CD4-positive, alpha-beta T cell treated with Interferon alpha-2 for 1 hour (primary cell): ENCODE measurements at regions not wholly inside any gene's neighbourhood (a gene's known extent, or its start where the extent isn't known, plus 50 kb on each side); places are given as distances from the start of the nearest gene placed in this dataset.

ENCODE experiments used
- DNase-seq, 2 donors: peaks; one replicate each; pipeline ENCODE4 v3.0.0-alpha.2; 2020 to 2022

DNA sequence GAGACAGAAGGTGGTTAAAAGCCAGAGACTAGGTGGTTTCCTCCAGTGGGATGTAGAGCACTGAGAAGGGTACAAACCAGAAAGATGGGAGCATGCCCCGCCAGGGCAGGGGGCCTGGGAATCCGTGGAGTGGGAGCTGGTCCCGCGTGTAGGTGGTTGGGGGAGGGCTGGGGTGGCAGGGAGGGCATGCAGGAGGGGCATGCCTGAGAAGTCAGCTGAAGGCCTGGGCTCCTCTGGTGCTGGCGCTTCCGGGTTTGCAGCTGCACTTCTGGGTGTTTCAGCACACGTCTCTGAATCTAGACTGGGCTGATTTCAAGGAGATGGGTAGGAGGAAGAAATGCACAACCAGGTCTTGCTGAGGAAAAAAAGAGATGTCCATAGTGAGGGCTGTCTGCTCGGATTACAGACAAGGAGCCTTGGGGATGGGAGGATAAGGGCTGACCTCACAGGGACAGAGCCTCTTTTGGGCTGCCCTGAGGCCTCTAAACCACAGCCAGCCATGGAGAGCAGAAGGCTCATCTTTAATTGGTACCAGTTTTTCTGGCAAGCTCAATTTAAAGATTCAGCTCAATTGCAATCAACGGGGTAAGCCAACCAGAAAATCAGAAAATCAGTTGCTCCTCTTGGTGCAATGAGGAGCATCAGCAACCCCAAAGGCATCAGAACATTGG lies 151.9 kb downstream of the FAM43A start:
- no peak for DNase-seq

DNA sequence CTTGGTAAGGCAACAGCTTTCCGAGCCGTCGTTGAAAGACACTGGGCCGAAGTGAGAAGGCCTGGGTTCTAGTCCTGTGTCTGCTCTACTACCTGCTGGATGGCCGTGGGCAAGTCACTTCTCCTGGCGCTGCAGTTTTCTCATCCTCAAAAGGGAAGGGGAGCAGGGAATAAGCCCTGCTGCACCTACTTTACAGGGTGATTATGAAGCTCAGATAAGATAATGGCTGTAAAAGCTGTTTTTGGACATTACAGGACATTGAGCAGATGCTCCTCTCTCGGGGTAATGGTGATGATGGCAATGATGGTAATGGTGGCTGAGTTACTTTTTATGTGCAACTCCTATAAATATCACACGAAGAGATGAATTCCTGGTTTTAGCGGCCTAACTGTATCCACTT lies 152.6 kb downstream of the FAM43A start:
- DNase-seq = no peak

DNA sequence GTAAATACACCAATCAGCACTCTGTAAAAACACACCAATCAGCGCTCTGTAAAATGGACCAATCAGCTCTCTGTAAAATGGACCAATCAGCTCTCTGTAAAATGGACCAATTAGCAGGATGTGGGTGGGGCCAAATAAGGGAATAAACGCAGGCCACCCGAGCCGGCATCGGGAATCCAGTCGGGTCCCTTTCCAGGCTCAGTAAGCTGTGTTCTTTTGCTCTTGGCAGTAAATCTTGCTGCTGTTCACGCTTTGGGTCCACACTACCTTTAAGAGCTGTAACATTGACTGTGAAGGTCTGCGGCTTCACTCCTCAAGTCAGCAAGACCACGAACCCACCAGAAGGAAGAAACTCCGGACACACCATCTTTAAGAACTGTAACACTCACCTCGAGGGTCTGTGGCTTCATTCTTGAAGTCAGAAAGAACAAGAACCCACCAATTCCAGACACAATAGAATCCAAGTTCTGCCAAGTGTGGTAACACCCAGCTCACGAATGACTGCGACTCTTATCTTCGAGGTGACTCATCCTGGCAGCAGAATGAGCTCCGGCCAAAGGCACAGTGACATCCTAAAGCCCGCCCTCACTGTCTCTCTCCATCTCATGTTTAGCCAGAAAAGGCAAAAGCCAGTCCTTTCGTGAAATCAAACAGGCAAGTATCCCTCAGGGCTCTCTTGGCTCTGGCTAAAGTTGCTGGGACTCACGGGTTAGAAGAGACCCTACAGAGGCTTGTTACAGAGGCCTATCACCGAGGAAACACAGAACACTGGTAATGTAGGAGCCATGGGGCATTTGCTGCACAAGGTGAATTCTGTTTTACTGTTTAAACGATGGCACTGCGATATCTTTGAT lies 155.2 kb downstream of the FAM43A start:
- DNase-seq = no peak

DNA sequence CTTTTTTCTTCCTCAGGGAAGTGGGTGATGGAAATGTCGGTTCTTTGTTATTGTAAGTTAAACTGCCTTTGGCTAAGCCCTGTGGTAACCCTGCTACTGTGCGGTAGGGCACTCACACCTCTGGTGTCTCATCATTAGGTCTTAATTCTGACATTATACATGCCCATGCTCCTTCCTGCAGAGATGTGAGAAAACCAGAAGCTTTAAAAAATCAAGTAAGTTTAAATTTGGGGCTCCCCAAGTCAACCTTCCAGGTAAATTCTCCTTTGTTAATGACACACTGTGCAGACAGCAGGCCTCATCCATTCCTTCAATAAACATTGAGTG lies 155.8 kb downstream of the FAM43A start:
- no peak for DNase-seq

DNA sequence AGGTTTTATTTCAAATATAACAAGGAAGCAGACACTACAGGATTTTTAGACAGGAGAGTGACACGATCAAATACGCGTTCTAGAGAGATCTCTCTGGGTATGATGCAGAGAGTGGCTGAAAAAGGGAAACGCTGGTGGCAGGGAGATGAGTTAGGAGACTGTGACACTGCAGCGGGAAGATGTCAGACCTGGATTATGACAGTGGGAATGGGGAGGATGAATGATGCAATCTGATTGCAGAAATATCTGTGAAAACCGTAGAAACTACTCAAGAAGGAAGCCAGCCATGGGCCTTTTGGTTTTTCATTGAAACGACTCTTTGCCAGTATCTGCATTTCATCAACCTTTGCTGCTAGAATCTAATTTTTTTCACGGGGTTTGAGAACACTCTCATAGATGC lies 157.9 kb downstream of the FAM43A start:
- no peak for DNase-seq

DNA sequence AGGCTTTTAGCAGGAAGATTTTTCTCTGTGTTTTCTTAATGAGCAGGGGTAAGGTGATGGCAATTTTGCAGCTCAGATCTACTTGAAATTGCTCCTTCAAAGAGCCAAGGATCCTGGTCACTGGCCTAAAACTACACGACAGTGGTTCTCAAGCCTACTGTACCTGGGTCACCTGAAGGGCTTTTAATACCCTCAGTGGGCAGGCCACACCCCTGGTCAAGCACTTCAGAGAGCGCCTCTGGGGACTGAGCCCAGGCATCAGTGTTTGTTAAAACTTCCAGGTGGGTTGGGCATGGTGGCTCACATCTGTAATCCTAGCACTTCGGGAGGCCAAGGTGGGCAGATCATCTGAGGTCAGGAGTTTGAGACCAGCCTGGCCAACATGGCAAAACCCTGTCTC lies 158.4 kb downstream of the FAM43A start:
- no peak for DNase-seq

DNA sequence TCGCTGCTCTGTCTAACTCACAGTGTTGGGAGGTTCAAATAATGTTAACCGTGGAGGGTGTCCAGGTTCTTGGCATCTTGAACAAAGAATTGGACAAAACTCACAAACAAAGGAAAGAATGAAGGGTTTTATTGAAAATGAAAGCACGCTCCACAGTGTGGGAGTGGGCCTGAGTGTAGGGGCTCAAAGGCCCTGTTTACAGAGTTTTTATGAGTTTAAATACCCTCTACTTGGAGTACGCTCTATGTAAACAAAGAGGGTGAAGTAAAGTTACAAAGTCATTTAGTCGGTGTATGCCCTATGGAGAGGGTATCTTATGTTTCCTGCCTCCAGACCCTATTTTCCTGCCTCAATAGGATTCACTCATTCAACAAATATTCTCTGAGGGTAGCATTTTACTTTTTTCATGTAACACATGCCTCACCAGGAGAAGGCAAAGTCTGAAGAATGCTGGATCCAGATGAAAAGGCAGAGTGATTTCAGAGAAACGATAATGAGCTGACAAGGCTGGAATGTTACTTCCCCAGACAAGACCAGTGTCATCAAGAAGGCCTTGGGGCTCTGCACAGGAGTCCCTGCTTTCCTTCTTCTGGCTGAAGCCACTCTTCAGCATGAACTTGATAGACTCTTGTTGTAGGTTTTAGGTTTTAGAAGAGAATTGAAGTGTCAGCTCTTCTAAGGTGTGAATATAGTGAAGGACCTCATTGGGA lies 163.6 kb downstream of the FAM43A start:
- no peak for DNase-seq

DNA sequence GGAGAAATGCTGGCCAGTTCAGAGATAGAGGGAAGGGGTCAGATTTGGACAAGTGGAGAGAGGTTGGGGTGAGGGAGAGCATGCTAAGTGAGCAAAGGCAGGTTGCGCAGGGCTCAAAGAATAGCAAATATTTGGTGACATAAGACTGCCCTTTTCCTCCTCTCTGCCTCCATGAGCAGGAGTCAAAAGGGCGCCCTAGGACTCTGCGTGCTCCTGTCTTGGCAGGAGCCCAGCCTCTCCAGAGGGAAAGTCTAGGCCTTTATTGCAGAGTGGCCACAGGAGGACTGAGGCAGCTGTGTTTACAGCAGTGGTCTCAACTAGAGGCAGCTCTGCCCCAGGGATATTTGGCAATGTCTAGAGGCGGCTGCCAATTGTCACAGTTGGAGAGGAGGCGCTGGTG lies 165.6 kb downstream of the FAM43A start:
- DNase-seq = no peak

DNA sequence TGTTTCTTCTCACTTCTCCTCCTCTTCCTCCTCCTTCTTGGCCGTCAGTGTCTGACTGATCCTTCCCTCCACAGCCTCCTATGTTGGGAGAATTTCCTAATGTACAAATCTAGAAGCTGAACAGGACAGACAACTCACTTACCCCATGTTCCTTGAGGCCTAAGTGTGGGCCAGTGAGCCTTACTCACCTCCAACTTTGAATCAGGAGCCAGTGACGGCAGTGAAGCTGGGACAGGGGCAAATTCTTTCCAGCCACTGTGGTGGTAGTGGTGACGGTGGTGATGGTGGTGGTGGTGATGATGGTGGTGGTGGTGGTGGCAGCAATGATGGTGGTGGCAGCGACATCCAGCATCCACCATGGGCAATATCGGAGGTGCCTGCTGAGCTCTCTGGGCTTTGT lies 166.3 kb downstream of the FAM43A start:
- DNase-seq = no peak

DNA sequence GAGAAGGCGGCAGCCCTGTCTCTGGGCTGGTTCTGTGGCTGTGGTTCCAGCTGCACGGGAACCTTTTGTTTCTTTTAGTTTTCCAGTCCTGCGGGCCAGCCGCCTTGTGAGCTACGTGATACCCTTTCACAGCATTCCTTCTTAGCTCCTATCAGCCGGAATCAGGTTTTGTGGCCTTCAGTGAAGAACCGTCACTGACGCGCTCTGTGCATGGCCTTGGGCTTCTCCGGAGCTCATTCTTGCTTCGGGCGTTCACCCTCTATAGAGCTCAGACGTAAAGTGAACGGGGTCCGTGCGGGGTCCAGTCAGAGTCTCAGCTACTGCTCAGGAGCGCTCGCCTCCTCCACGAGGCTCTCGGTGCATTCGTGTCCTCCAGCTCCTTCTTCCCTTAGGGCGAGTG lies 166.7 kb downstream of the FAM43A start:
- no peak for DNase-seq

DNA sequence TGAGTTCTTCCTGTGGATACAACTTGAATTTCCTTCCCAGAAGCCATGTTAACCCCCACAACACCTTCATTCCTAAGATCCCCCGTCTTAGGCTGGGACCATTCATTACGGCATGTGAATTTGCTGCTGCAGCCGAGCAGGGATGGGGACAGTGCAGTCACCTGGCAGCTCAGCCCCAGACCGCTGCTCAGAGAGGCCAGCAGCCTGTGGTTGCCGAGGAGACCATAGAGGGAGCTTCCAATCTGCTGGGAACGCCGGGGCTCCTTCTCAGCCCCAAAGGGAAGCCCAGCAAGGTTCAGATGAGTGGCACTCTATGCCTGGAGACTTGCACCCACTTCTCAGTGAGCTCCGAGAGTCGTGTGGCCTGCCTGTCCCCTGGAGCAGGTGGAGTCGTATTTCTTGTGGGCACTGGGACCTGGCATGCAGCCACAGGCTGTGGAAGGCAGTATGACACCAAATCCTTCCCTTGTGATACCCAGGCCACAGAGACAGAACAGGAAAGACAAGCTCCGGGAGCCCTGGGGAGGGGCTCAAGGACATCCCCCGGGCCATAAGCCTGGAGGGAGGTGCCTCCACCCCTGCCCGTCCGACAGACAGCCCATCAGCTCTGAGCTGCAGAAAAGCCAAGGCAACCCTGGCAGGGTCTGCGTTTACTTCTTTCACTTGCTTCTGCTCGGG lies 167.3 kb downstream of the FAM43A start:
- no peak for DNase-seq

DNA sequence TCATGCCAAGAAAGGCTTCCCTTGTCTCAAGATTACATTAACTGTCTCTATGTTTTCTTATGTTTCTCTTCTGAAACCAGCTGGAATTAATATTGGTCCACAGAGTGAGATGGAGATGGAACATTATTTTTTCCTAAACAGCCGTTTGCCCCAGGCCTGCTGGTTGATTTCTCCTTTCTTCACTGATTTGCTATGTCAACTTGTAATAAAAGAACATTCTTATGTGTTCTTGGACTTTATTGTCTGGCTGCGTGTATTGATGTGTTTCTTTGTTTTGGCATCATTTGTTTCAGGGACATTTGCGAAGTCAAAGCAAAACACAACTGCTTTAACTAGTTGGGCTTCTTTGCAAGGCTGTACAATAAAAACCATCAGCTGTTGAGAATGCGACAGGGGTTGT lies 168.5 kb downstream of the FAM43A start:
- no peak for DNase-seq

DNA sequence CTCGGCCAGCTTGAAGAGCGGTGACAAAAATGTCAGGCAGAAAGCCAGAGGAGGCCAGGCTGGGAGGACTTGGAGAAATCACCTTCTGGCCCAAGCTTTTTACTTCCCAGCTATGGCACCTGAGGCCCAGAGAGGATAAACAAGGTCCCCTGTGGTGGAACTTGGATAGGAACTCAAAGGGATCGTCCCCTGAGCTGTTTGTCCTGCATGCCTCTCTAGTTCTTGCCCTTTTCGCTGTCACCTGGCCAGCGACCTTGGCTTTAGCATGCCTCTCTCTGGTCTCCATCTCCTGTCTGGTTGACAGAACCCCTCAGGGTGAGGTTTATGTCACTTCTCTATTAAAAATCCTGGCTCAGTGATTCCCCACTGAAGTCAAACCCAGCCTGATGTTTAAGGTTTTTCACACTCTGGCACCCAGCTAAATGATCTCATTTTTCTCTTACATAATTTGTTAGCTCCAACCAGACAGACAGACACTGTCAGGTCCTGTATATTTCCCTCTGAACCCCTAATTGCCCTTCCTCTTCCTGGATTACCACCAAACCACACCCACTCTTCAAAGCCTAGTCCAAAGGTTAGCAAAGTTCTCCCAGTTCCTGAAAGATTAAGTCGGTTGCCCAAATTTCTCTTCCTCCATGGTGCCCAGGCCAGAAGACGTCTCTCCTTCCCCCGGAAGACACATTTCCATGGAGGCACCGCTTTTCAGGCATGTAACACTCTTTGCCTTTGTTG lies 169.1 kb downstream of the FAM43A start:
- no peak for DNase-seq

DNA sequence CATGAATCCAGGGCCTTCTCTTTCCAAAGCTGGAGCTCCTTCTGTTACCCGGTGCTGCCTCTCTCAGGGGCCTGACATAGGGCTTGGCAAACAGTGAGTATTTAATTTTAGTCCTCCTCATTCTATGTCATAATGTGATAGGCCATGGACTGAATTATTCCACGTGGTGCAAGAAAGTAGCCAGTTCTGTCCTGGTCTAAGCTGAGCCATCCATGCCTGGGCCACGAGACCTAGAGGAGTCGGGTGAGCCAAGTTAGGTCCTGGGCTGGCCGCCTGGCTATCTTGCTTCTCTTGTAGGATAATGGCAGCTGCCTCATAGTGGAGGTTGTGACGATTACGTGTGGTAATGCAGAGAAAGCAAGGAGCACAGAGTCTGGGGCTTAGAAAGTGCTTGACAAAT lies 170.6 kb downstream of the FAM43A start:
- no peak for DNase-seq

DNA sequence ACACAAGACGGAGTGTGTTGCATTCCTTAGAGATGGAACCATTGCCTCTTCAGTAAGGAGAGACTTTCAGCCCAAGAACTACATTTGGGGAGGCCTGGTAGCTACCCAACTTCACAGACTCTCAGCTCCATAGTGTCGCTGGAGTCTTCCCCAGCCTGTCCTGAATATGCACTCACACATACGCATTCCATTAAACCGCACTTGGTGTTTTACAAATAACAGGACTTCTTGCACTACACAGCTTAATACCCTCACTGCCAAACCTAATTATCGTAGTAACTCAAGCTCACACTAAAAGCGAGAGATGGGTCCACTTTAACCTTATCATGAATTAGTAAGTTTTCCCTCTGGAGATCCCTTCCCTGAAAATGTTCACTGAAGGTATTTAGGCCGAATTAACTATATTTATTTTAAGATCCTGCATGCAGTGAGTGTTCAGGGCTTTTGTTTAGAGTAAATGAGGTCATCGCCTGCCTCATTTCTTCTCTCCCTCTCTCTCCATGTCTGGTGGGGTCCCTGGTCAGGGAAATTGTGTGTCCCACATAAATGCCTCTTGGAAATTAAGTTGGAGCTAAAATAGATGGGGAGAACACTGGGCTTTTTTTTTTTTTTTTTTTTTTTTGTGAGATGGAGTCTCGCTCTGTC lies 171.9 kb downstream of the FAM43A start:
- DNase-seq = no peak

DNA sequence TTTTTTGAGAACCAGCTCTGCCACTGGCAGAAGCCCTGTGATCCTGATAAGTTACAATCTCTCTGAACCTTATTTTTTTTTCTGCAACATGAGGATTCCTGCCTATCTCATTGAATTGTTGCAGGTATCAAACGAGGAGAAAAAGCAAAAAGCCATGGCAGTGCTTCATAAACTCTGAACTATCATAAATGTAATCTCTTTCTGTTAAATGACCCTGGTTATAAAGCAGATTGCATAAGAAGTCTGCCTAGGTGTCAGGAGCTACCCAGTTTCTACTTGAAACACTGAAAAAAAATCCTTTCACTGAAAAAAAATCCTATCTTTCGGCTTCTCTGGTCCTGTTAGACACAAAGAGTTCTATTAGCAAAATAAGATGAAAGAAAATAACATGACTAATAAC lies 172.7 kb downstream of the FAM43A start:
- no peak for DNase-seq

DNA sequence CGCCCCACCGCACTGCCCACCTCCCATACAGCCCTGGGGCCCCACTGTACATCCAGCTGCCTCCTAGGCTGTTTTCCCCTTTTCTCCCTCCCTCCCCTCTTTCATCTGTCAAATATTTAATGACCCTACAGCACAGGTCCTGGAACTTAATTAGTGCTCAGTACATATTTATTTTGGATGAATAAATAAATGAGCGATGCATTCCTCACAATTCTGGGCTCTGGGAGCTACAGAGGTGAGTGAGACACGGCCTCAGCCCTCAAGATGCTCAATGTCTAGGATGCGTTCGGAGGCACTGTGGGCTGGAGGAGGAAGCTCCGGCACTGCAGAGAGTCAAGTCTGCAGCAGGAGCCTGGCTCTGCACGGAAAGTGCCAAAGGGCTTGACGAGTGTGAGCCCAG lies 175.0 kb downstream of the FAM43A start:
- no peak for DNase-seq

DNA sequence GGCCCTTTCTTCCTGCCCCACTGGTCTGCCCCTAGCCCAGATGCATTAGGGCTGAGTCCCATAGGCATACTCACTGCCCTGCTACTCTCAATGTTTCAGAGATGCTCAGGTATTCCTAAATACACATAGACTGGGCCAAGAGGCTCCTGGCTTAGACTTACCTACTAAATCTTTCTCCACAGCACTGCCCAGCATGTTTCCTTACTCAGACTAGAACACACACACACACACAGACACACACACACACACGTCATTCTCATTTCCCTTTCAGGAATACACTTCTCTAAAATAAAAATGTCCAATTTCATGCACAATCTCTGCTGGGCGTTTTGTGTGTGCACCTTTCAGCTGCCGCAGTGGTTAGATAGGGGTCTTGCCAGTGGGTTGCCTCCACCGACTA lies 175.7 kb downstream of the FAM43A start:
- DNase-seq = peak in 1 of 2 donors; percentile 20

DNA sequence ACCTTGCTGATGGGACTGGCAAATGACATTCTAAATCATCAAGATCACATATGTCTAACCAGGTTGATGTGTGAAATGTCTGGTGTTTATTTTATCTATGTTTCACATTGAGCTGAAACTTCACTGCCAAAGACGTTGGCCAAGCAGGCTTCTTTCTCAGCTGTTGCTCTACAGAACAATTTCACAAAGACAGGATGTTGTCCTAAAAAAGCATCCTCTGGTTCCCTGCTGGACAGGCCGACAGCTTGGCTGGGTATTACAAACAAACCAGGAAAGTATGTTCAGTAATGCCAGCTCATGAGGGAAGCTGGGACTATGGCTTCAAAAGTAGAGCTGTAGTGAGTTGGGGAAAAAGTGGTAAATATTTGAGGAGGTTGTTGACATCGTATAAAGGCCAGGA lies 179.4 kb downstream of the FAM43A start:
- DNase-seq = no peak

DNA sequence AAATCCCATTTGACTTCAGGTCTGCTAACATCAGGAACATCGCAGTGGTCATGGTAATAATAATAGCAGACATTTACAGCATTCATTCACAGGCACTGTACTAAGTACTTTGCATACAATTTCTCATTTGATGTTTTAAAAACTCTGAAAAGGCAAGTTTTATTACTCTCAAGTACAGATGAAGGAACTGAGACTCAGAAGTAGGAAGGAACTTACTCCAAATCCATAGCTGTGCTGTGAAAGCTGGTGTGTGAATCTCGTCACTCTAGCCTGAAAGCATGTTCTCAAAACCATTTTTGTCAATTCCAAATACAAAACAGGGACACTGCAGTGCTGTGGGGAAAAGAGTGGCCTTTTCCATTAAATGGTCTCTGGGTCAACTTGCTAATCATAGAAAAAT lies 179.9 kb downstream of the FAM43A start:
- no peak for DNase-seq

DNA sequence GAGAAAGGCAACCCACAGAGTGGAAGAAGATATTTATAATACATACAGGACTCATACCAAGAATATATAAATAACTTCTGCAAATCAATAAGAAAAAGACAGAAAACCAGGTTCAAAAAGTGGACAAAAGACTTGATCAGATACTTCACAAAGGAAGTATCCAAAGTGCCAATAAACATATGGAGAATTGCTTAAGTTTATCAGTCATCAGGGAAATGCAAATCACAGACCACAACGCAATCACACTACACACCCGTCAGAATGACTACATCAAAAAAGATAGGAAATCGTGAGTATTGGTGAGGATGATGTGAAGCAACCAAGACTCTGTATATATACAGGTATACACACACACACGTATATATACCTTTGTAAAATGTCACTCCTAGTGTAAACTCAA lies 180.6 kb downstream of the FAM43A start:
- DNase-seq = no peak

DNA sequence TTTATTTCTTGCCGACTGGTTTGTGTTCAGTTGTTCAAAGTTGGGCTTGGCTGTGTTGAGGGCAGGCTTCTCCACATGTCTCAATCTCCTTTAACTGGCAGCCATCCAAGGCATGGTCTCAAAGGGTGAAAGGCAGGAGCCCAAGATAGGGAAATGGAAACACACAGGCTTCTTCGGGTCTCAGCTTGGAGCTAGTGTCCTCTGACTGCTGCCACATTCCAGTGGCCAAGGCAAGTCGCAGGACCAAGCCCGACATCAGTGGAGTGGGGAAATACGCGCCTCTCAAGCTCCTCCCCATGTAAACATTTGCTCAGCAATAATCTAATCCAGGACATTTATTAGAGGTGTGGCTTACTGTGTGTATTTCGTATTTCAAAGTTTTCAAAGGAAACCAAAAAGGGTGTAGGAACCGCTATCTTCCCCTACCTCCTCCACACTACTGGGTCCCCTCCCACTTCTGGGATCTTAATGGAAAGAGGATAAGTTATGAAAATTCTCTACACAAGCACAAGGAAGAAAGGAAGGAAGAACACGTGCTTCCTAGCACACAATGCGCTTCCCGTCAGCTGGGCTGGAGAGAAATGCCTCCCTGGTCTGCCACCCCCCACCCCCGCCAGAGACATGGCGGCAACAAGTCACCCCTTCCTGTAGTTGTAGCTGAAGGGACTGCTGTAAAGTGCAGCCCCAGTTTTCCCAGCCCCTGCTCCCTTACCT lies 181.7 kb downstream of the FAM43A start:
- DNase-seq = no peak
